ENCODE measurements at regions not wholly inside any gene's neighbourhood (a gene's known extent, or its start where the extent isn't known, plus 50 kb on each side); places are given as distances from the start of the nearest gene placed in this dataset.

- TF ChIP-seq CTCF (IDR thresholded peaks at IDR 0.05) (no peak), EZH2 (IDR thresholded peaks at IDR 0.05) (no peak)
Observed at GRCh38 chr7:56537952-56538351, 421.7 kb upstream of the NUPR2 start.
